HG03139 (cell line): ENCODE measurements at regions not wholly inside any gene's neighbourhood (a gene's known extent, or its start where the extent isn't known, plus 50 kb on each side); places are given as distances from the start of the nearest gene placed in this dataset.

ENCODE experiments used
- ATAC-seq: cut with Tn5 transposase; IDR thresholded peaks from one replicate; pipeline ENCODE4 v1.9.1; 2021; ENCODE audit not compliant: unreplicated experiment

GRCh38 chr2:5751873-5752482, 59.8 kb downstream of the SOX11 start:
- ATAC-seq, result no peak

GRCh38 chr2:5756272-5756671, 64.1 kb downstream of the SOX11 start:
- ATAC-seq, result no peak

GRCh38 chr2:5758346-5758745, 66.2 kb downstream of the SOX11 start:
- no peak for ATAC-seq

GRCh38 chr2:5759949-5760348, 67.8 kb downstream of the SOX11 start:
- ATAC-seq, result no peak

GRCh38 chr2:5763531-5763930, 71.3 kb downstream of the SOX11 start:
- ATAC-seq, result no peak

- no peak for ATAC-seq
Measured at GRCh38 chr2:5764041-5764440, 71.9 kb downstream of the SOX11 start.

- ATAC-seq, result no peak
Measured at GRCh38 chr2:5766056-5766455, 73.9 kb downstream of the SOX11 start.

- no peak for ATAC-seq
Measured at GRCh38 chr2:5766561-5766960, 74.4 kb downstream of the SOX11 start.

GRCh38 chr2:5777131-5777535, 84.9 kb downstream of the SOX11 start:
- no peak for ATAC-seq

- no peak for ATAC-seq
Measured at GRCh38 chr2:5781679-5782078, 89.5 kb downstream of the SOX11 start.

GRCh38 chr2:5782103-5782502, 89.9 kb downstream of the SOX11 start:
- ATAC-seq, result no peak

GRCh38 chr2:5788447-5788846, 96.3 kb downstream of the SOX11 start:
- no peak for ATAC-seq

GRCh38 chr2:5791371-5791770, 99.2 kb downstream of the SOX11 start:
- no peak for ATAC-seq

- ATAC-seq, result no peak
Measured at GRCh38 chr2:5794012-5794411, 101.8 kb downstream of the SOX11 start.

GRCh38 chr2:5798084-5798483, 105.9 kb downstream of the SOX11 start:
- ATAC-seq, result no peak

GRCh38 chr2:5799348-5799747, 107.2 kb downstream of the SOX11 start:
- no peak for ATAC-seq

GRCh38 chr2:5803547-5803946, 111.4 kb downstream of the SOX11 start:
- ATAC-seq, result no peak

GRCh38 chr2:5818961-5819600, 126.9 kb downstream of the SOX11 start:
- no peak for ATAC-seq

GRCh38 chr2:5824126-5824525, 131.9 kb downstream of the SOX11 start:
- ATAC-seq, result no peak

GRCh38 chr2:5825686-5826085, 133.5 kb downstream of the SOX11 start:
- ATAC-seq, result no peak

GRCh38 chr2:5826979-5827655, 134.9 kb downstream of the SOX11 start:
- ATAC-seq, result no peak

- no peak for ATAC-seq
Measured at GRCh38 chr2:5834501-5834900, 142.3 kb downstream of the SOX11 start.
